Muscle layer of duodenum (tissue), 2 donors: ENCODE measurements at regions not wholly inside any gene's neighbourhood (a gene's known extent, or its start where the extent isn't known, plus 50 kb on each side); places are given as distances from the start of the nearest gene placed in this dataset.
"Not testable (repeated sequence)": the region's sequence is repeated elsewhere in the genome, so short reads cannot be mapped to it uniquely, and the experiment has no call there.

ENCODE experiments used
- H3K27ac ChIP-seq: one replicate; pipeline ENCODE4 v1.7.0; 2013; ENCODE audit warnings: mild to moderate bottlenecking, low read length
- H3K27me3 ChIP-seq: one replicate; pipeline ENCODE4 v1.7.0; 2013; ENCODE audit warnings: low read depth, mild to moderate bottlenecking, control low read depth, low read length
- H3K36me3 ChIP-seq, 2 donors: one replicate each; pipeline ENCODE4 v1.7.0; 2013; ENCODE audit warnings: low read length in 2 of 2, control low read depth in 1 of 2, mild to moderate bottlenecking in 1 of 2; ENCODE audit not compliant: insufficient read depth in 2 of 2, control insufficient read depth in 1 of 2
- H3K4me1 ChIP-seq, 2 donors: one replicate each; pipeline ENCODE4 v1.7.0; 2013; ENCODE audit warnings: low read length in 2 of 2, mild to moderate bottlenecking in 2 of 2, control low read depth in 1 of 2, moderate library complexity in 1 of 2; ENCODE audit not compliant: insufficient read depth in 2 of 2, control insufficient read depth in 1 of 2
- H3K4me3 ChIP-seq, 2 donors: one replicate each; pipeline ENCODE4 v1.7.0; 2013; ENCODE audit warnings: low read length in 2 of 2, low read depth in 1 of 2, mild to moderate bottlenecking in 1 of 2
- H3K9me3 ChIP-seq, 2 donors: one replicate each; pipeline ENCODE4 v1.7.0; 2013; ENCODE audit warnings: low read length in 2 of 2, control low read depth in 1 of 2, mild to moderate bottlenecking in 1 of 2; ENCODE audit not compliant: control insufficient read depth in 1 of 2
- donor health status: healthy.

DNA sequence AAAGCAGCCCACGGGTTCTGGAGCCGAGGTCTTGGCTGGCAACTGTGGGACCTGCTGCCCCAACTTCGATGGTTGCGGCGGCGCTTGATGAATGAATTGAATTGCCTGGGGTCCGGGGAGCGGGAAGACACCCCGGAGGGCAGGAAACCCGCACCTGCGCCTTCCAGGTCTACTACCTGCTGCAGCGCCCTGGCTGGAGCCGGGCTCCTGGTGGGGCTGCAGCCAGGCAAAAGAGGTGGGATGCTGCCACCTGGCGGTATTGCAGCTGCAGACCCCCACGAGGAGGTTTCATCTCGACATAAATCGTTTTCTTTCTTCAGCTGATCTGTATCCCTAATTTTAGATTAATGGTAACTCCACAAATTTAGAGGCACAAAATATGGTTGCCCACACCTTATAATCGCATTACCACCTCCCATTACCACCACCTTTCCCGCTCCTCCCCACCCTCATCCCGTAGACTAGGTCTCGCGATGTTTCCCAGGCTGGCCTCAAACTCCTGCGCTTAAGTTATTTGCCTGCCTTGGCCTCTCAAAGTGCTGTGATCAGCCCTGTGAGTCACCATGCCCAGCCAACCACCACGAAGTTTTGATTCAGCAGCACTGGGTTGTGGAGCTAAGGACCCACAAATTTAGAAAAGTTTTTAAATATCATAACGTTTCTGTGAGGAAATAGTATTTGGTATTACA, 1492.4 kb upstream of the DEFB115 start:
- H3K36me3 ChIP-seq, H3K27ac ChIP-seq, H3K9me3 ChIP-seq, H3K27me3 ChIP-seq, H3K4me3 ChIP-seq, H3K4me1 ChIP-seq: not testable (repeated sequence)

DNA sequence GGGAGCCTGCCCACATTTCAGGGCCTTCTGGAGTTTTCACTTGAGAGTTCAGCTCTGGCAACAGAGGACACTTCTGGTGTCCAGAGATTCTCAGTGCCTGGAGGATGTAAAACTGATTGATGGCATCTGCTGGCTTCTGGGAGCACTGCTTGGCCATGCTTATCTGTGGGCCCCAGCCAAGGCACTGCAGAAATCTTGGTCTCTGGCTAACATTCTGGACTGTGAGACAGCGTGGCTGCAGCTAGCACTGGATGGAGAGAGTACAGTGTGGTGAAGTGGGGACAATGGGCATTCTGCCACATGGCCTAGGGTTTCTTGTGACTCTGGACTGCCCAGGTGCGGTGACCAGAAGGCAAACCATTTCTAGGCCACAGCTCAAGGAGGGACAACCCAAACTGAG, 1479.4 kb upstream of the DEFB115 start:
- not testable (repeated sequence) for H3K9me3 ChIP-seq, H3K4me1 ChIP-seq, H3K27me3 ChIP-seq, H3K4me3 ChIP-seq, H3K27ac ChIP-seq, H3K36me3 ChIP-seq

DNA sequence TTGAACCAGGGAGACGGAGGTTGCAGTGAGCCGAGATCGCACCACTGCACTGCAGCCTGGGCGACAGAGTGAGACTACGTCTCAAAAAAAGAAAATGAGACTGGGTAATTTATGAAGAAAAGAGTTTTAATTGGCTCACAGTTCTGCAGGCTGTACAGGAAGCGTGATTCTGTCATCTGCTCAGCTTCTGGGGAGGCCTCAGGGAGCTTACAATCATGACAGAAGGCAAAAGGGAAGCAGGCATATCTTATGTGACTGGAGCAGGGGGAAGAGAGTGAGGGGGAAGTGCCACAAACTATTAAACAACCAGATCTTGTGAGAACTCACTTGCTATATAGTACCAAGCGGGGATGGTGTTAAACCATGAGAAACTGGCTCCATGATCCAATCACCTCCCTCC, 1476.2 kb upstream of the DEFB115 start:
- H3K4me3 ChIP-seq, H3K36me3 ChIP-seq, H3K4me1 ChIP-seq, H3K27ac ChIP-seq, H3K9me3 ChIP-seq, H3K27me3 ChIP-seq: not testable (repeated sequence)

DNA sequence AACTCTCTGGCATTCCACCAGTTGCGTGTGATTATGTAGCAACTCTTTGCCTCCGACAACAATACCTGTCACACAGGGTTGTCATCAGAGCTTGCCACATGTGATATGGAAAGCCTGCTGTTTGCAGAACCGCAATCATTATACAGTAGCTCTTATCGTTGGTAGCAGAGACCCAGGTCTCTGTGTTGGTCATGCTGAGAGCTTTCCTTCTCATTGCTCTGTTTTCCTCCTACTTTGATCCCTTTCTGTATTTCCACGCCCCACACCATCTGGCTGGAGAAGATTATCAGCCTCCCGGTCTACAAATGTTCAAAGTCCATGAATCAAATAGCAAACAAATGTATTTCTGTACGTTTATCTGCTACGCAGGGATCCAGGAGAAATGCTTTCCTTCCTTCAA, 1475.6 kb upstream of the DEFB115 start:
- not testable (repeated sequence) for H3K27ac ChIP-seq, H3K36me3 ChIP-seq, H3K27me3 ChIP-seq

DNA sequence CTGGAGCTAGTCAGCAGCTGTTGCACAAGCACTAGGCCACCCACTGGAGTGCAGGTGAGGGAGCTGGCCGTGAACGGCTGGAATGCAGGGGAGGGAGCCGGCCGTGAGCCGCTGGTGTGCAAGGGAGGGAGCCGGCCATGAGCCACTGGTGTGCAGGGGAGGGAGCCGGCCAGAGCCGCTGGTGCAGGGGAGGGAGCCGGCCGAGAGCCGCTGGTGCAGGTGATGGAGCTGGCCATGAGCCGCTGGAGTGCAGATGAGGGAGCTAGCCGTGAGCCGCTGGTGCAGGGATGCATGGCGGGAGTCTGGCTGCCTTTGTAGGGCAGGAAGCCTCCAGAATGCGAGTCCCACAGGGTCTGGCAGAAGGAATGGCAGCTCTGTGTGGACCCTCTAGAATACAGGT, 1470.0 kb upstream of the DEFB115 start:
- not testable (repeated sequence) for H3K27ac ChIP-seq, H3K4me3 ChIP-seq, H3K36me3 ChIP-seq

More for the DNA sequence above, 1475.6 kb upstream of the DEFB115 start:
- not testable (repeated sequence) for H3K4me1 ChIP-seq, H3K4me3 ChIP-seq, H3K9me3 ChIP-seq

DNA sequence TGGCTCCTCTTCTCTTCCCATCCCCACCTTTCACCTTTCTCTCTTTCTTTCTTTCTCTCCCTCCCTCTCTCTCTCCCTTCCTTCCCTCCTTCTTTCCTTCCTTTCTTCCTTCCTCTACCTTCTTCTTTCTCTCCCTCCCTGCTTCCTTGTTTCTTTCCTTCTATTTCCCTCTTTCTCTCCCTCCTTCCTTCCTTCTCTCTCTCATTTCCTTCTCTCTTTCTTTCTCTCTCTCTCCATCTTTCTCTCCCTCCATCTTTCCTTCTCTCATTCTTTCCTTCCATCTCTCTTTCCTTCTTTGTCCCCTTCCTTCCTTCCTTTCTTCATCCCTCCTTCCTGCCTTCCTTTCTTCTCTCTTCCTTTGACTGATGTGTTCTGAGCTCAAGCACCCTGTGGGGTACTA, 1467.0 kb upstream of the DEFB115 start:
- no peaks in the 10 kb centered on the region for H3K4me1 ChIP-seq
- H3K27me3 ChIP-seq, result no peaks in the 10 kb centered on the region
- no peaks in the 10 kb centered on the region for H3K36me3 ChIP-seq
- H3K9me3 ChIP-seq, result peaks cover 0 to 4% of the 10 kb centered on the region in 2 donors
- no peak overlapping the region for H3K27ac ChIP-seq
- H3K4me3 ChIP-seq, result no peak overlapping the region

More for the DNA sequence above, 1470.0 kb upstream of the DEFB115 start:
- not testable (repeated sequence) for H3K9me3 ChIP-seq, H3K4me1 ChIP-seq, H3K27me3 ChIP-seq

DNA sequence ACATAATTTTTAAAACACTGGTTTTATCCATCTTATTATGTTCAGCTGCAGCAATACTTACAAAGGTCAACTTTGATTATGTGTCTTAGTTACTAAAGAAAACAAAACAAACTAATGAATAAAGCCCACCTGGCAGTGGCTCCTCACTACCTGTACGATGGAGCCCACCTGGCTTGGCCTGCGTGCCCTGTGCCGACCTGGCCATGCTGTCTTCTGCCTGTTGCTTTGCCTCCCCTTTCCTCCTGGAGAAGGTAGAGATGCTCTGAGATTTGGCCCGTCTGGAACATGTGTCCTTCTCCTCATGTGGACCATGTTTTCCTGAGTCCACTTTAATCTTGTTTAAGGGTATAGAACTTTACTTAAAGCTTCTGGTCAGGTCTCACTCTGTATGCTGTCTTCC, 1426.0 kb upstream of the DEFB115 start:
- not testable (repeated sequence) for H3K36me3 ChIP-seq, H3K4me1 ChIP-seq, H3K9me3 ChIP-seq, H3K4me3 ChIP-seq, H3K27me3 ChIP-seq, H3K27ac ChIP-seq

DNA sequence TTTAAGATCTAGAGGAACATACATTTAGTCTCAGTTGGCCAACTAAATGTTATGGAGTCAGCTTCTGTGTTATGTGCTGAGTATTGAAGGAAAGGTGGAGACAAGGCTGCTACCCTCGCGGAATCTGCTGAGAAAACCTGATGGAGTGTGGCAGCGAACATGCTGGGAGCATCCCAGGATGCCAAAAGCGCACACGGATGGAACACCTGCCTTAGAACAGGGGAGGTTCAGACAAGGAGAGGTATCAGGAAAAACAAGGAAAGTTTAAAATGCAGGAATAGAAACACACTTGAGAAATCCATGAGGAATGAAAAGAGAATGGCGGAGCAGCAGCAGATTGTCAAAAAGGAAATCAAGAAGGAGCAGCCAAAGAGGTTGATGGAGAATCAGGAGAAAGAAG, 1389.5 kb upstream of the DEFB115 start:
- H3K36me3 ChIP-seq, H3K27me3 ChIP-seq, H3K9me3 ChIP-seq, H3K4me3 ChIP-seq, H3K27ac ChIP-seq, H3K4me1 ChIP-seq: not testable (repeated sequence)

DNA sequence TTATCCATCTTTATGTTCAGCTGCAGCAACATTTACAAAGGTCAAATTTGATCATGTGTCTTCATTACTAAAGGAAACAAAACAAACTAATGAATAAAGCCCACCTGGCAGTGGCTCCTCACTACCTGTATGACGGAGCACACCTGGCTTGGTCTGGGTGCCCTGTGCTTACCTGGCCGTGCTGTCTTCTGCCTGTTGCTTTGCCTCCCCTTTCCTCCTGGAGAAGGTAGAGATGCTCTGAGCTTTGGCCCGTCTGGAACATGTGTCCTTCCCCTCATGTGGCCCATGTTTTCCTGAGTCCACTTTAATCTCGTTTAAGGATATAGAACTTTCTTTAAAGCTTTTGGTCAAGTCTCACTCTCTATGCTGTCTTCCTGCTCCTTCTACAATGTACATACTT, 1388.8 kb upstream of the DEFB115 start:
- not testable (repeated sequence) for H3K27ac ChIP-seq, H3K9me3 ChIP-seq, H3K4me1 ChIP-seq, H3K36me3 ChIP-seq, H3K4me3 ChIP-seq, H3K27me3 ChIP-seq

DNA sequence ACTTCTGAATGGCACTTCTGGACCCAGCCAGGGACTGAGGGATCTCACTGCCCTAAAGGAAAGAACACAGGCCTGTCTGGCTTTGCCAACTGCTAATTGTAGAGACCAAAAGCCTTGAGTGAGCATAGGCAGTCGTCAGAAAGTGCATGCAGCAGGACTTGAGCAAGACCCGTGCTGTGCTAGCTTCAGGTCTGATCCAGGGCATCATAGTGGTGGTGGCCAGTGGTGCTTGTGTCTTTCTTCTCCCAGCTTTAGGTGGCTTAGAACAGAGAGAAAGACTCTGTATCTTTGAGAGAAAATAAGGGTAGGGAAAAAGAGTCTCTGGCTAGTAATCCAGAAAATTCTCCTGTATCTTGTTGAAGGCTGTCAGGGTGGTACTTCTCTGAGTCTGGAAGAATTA, 1385.6 kb upstream of the DEFB115 start:
- H3K27ac ChIP-seq, H3K4me3 ChIP-seq, H3K27me3 ChIP-seq, H3K4me1 ChIP-seq, H3K36me3 ChIP-seq: not testable (repeated sequence)
- peaks cover 0 to 27% of the 10 kb centered on the region in 2 donors for H3K9me3 ChIP-seq

DNA sequence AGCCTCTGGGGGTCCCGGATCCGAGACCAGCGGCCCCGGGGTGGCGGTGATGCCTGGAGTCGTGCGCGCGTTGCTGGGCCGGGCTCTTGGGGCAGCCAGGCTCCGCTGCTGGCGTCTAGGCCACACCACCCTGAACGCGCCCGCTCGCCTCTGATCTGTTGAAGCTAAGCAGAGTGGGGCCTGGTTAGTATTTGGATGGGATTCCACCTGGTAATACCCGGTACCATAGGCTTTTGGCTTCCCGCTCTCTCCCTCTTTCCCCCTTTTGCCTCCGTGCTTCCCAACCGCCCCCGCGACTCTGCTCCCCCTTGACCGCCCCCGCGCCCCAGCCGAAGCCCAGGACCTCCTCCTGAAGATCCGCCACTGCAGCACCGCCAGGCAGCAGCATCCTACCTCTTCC, 1383.5 kb upstream of the DEFB115 start:
- peaks cover 0 to 43% of the 10 kb centered on the region in 2 donors for H3K9me3 ChIP-seq

DNA sequence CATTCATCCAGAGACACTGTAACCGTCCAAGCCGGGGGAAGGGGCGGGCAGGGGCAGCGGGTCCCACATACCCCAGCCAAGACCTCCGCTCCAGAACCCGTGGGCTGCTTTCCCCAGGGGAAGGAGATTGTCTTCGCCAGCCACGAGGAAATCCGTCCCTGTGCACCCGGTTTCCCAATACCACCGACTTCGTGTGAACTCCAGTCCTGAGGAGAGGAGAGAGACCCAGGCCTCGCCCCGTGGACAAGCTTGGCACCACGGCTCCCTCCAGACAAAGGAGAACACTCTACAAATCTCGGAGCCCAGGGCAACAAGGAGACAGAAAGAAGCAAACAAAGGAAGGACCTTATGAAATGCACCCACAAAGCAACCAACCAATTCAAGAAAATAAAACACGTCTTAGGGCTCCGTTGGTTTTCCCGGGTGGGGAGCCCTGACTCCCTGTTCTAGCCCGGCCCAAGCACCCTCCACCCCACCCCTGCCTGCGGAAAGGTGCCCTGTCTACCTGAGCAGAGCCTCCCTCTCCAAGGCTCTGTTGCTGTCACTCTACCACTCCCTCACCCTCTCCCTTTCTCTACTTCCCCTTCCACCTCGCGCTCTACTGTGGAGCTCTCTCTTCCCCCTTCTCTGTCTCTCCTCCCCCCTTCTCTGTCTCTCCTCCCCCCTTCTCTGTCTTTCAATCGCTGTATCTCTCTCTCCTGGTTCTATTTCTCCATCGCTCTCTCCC, 1382.8 kb upstream of the DEFB115 start:
- Histone ChIP-seq H3K4me3 (no peak overlapping the region), H3K27me3 (no peaks in the 10 kb centered on the region), H3K27ac (no peak overlapping the region), H3K9me3 (peaks cover 0 to 50% of the 10 kb centered on the region in 2 donors), H3K4me1 (no peaks in the 10 kb centered on the region), H3K36me3 (no peaks in the 10 kb centered on the region)

More for the DNA sequence above, 1383.5 kb upstream of the DEFB115 start:
- no peak overlapping the region for H3K4me3 ChIP-seq
- no peaks in the 10 kb centered on the region for H3K4me1 ChIP-seq
- no peak overlapping the region for H3K27ac ChIP-seq
- H3K27me3 ChIP-seq, result no peaks in the 10 kb centered on the region
- no peaks in the 10 kb centered on the region for H3K36me3 ChIP-seq
